Left lung (tissue), 4 donors: ENCODE measurements at regions not wholly inside any gene's neighbourhood (a gene's known extent, or its start where the extent isn't known, plus 50 kb on each side); places are given as distances from the start of the nearest gene placed in this dataset.
"Not testable (repeated sequence)": the region's sequence is repeated elsewhere in the genome, so short reads cannot be mapped to it uniquely, and the experiment has no call there.

ENCODE experiments used
- ATAC-seq: fragments of 200-7000 bp; cut with Tn5 transposase; one replicate; pipeline ENCODE4 v1.9.1; 2020; ENCODE audit warnings: moderate library complexity
- DNase-seq, 4 donors: peaks; one replicate each; pipeline ENCODE4 v3.0.0-alpha.2; 2013 to 2020
- H3K27ac ChIP-seq, 2 donors: fragments of 200-600 bp; sonication (generic) in 1 of 2; one replicate each; pipeline versions ENCODE4 v1.5.0 to v1.8.0; 2020 to 2021
- H3K27me3 ChIP-seq, 2 donors: fragments of 200-600 bp; sonication (generic) in 1 of 2; one replicate each; pipeline versions ENCODE4 v1.5.0 to v1.8.0; 2020 to 2021
- H3K36me3 ChIP-seq, 2 donors: fragments of 200-600 bp; sonication (generic) in 1 of 2; one replicate each; pipeline versions ENCODE4 v1.5.0 to v1.8.0; 2020 to 2021
- H3K4me1 ChIP-seq, 2 donors: fragments of 200-600 bp; one replicate each; pipeline ENCODE4 v1.8.0; 2021
- H3K4me3 ChIP-seq, 2 donors: fragments of 200-600 bp; sonication (generic) in 1 of 2; one replicate each; pipeline versions ENCODE4 v1.5.0 to v1.8.0; 2020 to 2021; ENCODE audit warnings: mild to moderate bottlenecking in 1 of 2
- H3K9me3 ChIP-seq, 2 donors: fragments of 200-600 bp; sonication (generic) in 1 of 2; one replicate each; pipeline versions ENCODE4 v1.5.0 to v1.8.0; 2020 to 2021
- CTCF ChIP-seq, 2 donors: fragments of 200-600 bp; sonication (generic) in 1 of 2; IDR thresholded peaks; one replicate each; pipeline versions ENCODE4 v1.5.0 to v1.8.0; 2021; ENCODE audit warnings: antibody characterized with exemption in 2 of 2
- intact Hi-C, 2 donors: fragments of 100-400 bp; cut with DNase I; formaldehyde crosslinking; loops; one replicate each; pipeline versions ENCODE4 v1.11.2 to v1.14.2; 2022
- donor health status: DM: no; HTN: yes; CAD: no.
- donor health status: DM: no; HTN: no; CAD: no.

- no peak overlapping the region for H3K27ac ChIP-seq
- no peak for TF ChIP-seq CTCF (IDR thresholded peaks at IDR 0.05)
- intact Hi-C loops: no loop called here
- no peaks in the 10 kb centered on the region for H3K9me3 ChIP-seq
- ATAC-seq (no peak), DNase-seq (peak in 1 of 4 donors; percentile 59)
- H3K27me3 ChIP-seq: no peaks in the 10 kb centered on the region
- no peaks in the 10 kb centered on the region for H3K4me1 ChIP-seq
- H3K4me3 ChIP-seq: no peak overlapping the region
- no peaks in the 10 kb centered on the region for H3K36me3 ChIP-seq
Observed at GRCh38 chr18:65620076-65620696, 130.6 kb upstream of the CDH7 start.

GRCh38 chr18:65610939-65611338, 139.9 kb upstream of the CDH7 start:
- Histone ChIP-seq H3K4me3 (no peak overlapping the region), H3K9me3 (peaks cover 0 to 3% of the 10 kb centered on the region in 2 donors), H3K27ac (no peak overlapping the region), H3K36me3 (no peaks in the 10 kb centered on the region), H3K27me3 (no peaks in the 10 kb centered on the region), H3K4me1 (no peaks in the 10 kb centered on the region)
- intact Hi-C loops: no loop called here
- no peak for ATAC-seq
- no peak for DNase-seq
- TF ChIP-seq CTCF (IDR thresholded peaks at IDR 0.05): no peak

GRCh38 chr18:65608471-65608870, 142.3 kb upstream of the CDH7 start:
- no peak overlapping the region for H3K27ac ChIP-seq
- H3K4me1 ChIP-seq: no peaks in the 10 kb centered on the region
- ATAC-seq (no peak), DNase-seq (no peak)
- no peaks in the 10 kb centered on the region for H3K36me3 ChIP-seq
- no peak overlapping the region for H3K4me3 ChIP-seq
- no peak for TF ChIP-seq CTCF (IDR thresholded peaks at IDR 0.05)
- peaks cover 0 to 6% of the 10 kb centered on the region in 2 donors for H3K9me3 ChIP-seq
- no peaks in the 10 kb centered on the region for H3K27me3 ChIP-seq
- intact Hi-C loops: no loop called here

GRCh38 chr18:65607161-65607560, 143.7 kb upstream of the CDH7 start:
- DNase-seq: no peak
- no peak overlapping the region for H3K4me3 ChIP-seq
- TF ChIP-seq CTCF (IDR thresholded peaks at IDR 0.05): no peak
- no peaks in the 10 kb centered on the region for H3K4me1 ChIP-seq
- ATAC-seq: no peak
- no peaks in the 10 kb centered on the region for H3K36me3 ChIP-seq
- no peak overlapping the region for H3K27ac ChIP-seq
- peaks cover 0 to 6% of the 10 kb centered on the region in 2 donors for H3K9me3 ChIP-seq
- H3K27me3 ChIP-seq: no peaks in the 10 kb centered on the region
- intact Hi-C loops: no loop called here

- DNase-seq: no peak
Observed at GRCh38 chr18:65606551-65607130, 144.2 kb upstream of the CDH7 start.

GRCh38 chr18:65605352-65605751, 145.5 kb upstream of the CDH7 start:
- H3K4me1 ChIP-seq, H3K36me3 ChIP-seq, ATAC-seq, H3K27me3 ChIP-seq, intact Hi-C loops, H3K4me3 ChIP-seq, H3K27ac ChIP-seq, H3K9me3 ChIP-seq: not testable (repeated sequence)
- DNase-seq: peak in 1 of 4 donors; percentile 58

More at GRCh38 chr18:65606551-65607130, 144.2 kb upstream of the CDH7 start:
- intact Hi-C loops: no loop called here
- H3K4me3 ChIP-seq: no peak overlapping the region
- no peaks in the 10 kb centered on the region for H3K27me3 ChIP-seq
- no peaks in the 10 kb centered on the region for H3K4me1 ChIP-seq
- no peak for TF ChIP-seq CTCF (IDR thresholded peaks at IDR 0.05)
- no peak overlapping the region for H3K27ac ChIP-seq
- peaks cover 0 to 6% of the 10 kb centered on the region in 2 donors for H3K9me3 ChIP-seq
- H3K36me3 ChIP-seq: no peaks in the 10 kb centered on the region
- no peak for ATAC-seq
